Thymus (tissue), 11 donors: ENCODE measurements at regions not wholly inside any gene's neighbourhood (a gene's known extent, or its start where the extent isn't known, plus 50 kb on each side); places are given as distances from the start of the nearest gene placed in this dataset.
"Not testable (repeated sequence)": the region's sequence is repeated elsewhere in the genome, so short reads cannot be mapped to it uniquely, and the experiment has no call there.

Experiments
- DNase-seq, 9 donors: peaks; one replicate each; pipeline ENCODE4 v3.0.0-alpha.2; 2013; ENCODE audit warnings: low spot score in 9 of 9, low read depth in 6 of 9, missing footprints in 1 of 9
- H3K27ac ChIP-seq, 2 donors: one replicate each; pipeline ENCODE4 v1.5.1; 2013; ENCODE audit warnings: control low read depth in 1 of 2, low read depth in 1 of 2, low read length in 1 of 2, mild to moderate bottlenecking in 1 of 2, moderate library complexity in 1 of 2
- H3K27me3 ChIP-seq, 2 donors: one replicate each; pipeline ENCODE4 v1.5.1; 2013; ENCODE audit warnings: low read length in 1 of 2; ENCODE audit not compliant: control insufficient read depth in 2 of 2, insufficient read depth in 1 of 2
- H3K36me3 ChIP-seq, 2 donors: one replicate each; pipeline ENCODE4 v1.5.1; 2013; ENCODE audit warnings: low read length in 1 of 2, mild to moderate bottlenecking in 1 of 2, moderate library complexity in 1 of 2; ENCODE audit not compliant: control insufficient read depth in 2 of 2, insufficient read depth in 2 of 2
- H3K4me1 ChIP-seq, 2 donors: one replicate each; pipeline ENCODE4 v1.5.1; 2013; ENCODE audit warnings: low read length in 2 of 2; ENCODE audit not compliant: control insufficient read depth in 2 of 2, insufficient read depth in 2 of 2
- H3K4me3 ChIP-seq, 2 donors: one replicate each; pipeline ENCODE4 v1.5.1; 2013; ENCODE audit warnings: low read length in 2 of 2, control low read depth in 1 of 2, mild to moderate bottlenecking in 1 of 2
- H3K9me3 ChIP-seq, 2 donors: one replicate each; pipeline ENCODE4 v1.5.1; 2013; ENCODE audit warnings: low read length in 1 of 2, mild to moderate bottlenecking in 1 of 2; ENCODE audit not compliant: control insufficient read depth in 2 of 2, insufficient read depth in 1 of 2
- WGBS: extraction: QIAGEN DNeasy Blood & Tissue Kit; methylation state at CpG from one replicate; pipeline ENCODE4 v1.1.7; 2013; 5-methylcytosine and 5-hydroxymethylcytosine counted together
- donor health status: healthy.

GRCh38 chr17:63035271-63035670 lies 69.2 kb downstream of the TANC2 start:
- H3K27ac ChIP-seq: no peak overlapping the region
- no peaks in the 10 kb centered on the region for H3K9me3 ChIP-seq
- no peak for DNase-seq
- 96% methylated on average over 4 of the region's 4 CpGs for WGBS
- H3K4me3 ChIP-seq: no peak overlapping the region
- no peaks in the 10 kb centered on the region for H3K36me3 ChIP-seq
- H3K27me3 ChIP-seq: no peaks in the 10 kb centered on the region
- H3K4me1 ChIP-seq: no peaks in the 10 kb centered on the region

GRCh38 chr17:63035695-63036094 lies 69.7 kb downstream of the TANC2 start:
- H3K36me3 ChIP-seq: no peaks in the 10 kb centered on the region
- no peaks in the 10 kb centered on the region for H3K9me3 ChIP-seq
- H3K27ac ChIP-seq: no peak overlapping the region
- DNase-seq: peak in 1 of 9 donors; percentile 3
- H3K4me1 ChIP-seq: no peaks in the 10 kb centered on the region
- 42% methylated on average over 3 of the region's 3 CpGs for WGBS
- H3K27me3 ChIP-seq: no peaks in the 10 kb centered on the region
- H3K4me3 ChIP-seq: no peak overlapping the region

- no peak overlapping the region for H3K4me3 ChIP-seq
- no peaks in the 10 kb centered on the region for H3K9me3 ChIP-seq
- DNase-seq: peak in 5 of 9 donors; percentile 8 to 58 (median 26)
- no peaks in the 10 kb centered on the region for H3K4me1 ChIP-seq
- H3K27ac ChIP-seq: no peak overlapping the region
- no peaks in the 10 kb centered on the region for H3K36me3 ChIP-seq
- WGBS: 26% methylated on average over 4 of the region's 4 CpGs
- no peaks in the 10 kb centered on the region for H3K27me3 ChIP-seq
Measured at GRCh38 chr17:63039342-63039741, 73.3 kb downstream of the TANC2 start.

- no peak for DNase-seq
- H3K9me3 ChIP-seq: no peaks in the 10 kb centered on the region
- no peak overlapping the region for H3K27ac ChIP-seq
- no peaks in the 10 kb centered on the region for H3K4me1 ChIP-seq
- H3K27me3 ChIP-seq: no peaks in the 10 kb centered on the region
- H3K36me3 ChIP-seq: no peaks in the 10 kb centered on the region
- 88% methylated on average over 5 of the region's 5 CpGs for WGBS
- no peak overlapping the region for H3K4me3 ChIP-seq
Measured at GRCh38 chr17:63039899-63040602, 74.0 kb downstream of the TANC2 start.

- Histone ChIP-seq H3K4me3 (no peak overlapping the region), H3K27ac (no peak overlapping the region), H3K36me3 (no peaks in the 10 kb centered on the region), H3K27me3 (no peaks in the 10 kb centered on the region), H3K4me1 (no peaks in the 10 kb centered on the region), H3K9me3 (no peaks in the 10 kb centered on the region)
- DNase-seq: no peak
Measured at GRCh38 chr17:63040816-63041215, 74.8 kb downstream of the TANC2 start.

GRCh38 chr17:63041251-63041650 lies 75.2 kb downstream of the TANC2 start:
- Histone ChIP-seq H3K27me3 (no peaks in the 10 kb centered on the region), H3K4me3 (no peak overlapping the region), H3K4me1 (no peaks in the 10 kb centered on the region), H3K9me3 (no peaks in the 10 kb centered on the region), H3K27ac (no peak overlapping the region), H3K36me3 (no peaks in the 10 kb centered on the region)
- 98% methylated on average over 4 of the region's 4 CpGs for WGBS
- DNase-seq: no peak

GRCh38 chr17:63041722-63042121 lies 75.7 kb downstream of the TANC2 start:
- no peak overlapping the region for H3K27ac ChIP-seq
- no peaks in the 10 kb centered on the region for H3K36me3 ChIP-seq
- DNase-seq: no peak
- H3K4me3 ChIP-seq: no peak overlapping the region
- H3K27me3 ChIP-seq: no peaks in the 10 kb centered on the region
- no peaks in the 10 kb centered on the region for H3K9me3 ChIP-seq
- WGBS: 97% methylated on average over 2 of the region's 2 CpGs
- H3K4me1 ChIP-seq: no peaks in the 10 kb centered on the region

GRCh38 chr17:63042256-63042812 lies 76.3 kb downstream of the TANC2 start:
- no peak overlapping the region for H3K27ac ChIP-seq
- no peak for DNase-seq
- H3K4me1 ChIP-seq: no peaks in the 10 kb centered on the region
- WGBS: 70% methylated on average over 2 of the region's 2 CpGs
- H3K36me3 ChIP-seq: no peaks in the 10 kb centered on the region
- no peak overlapping the region for H3K4me3 ChIP-seq
- no peaks in the 10 kb centered on the region for H3K9me3 ChIP-seq
- H3K27me3 ChIP-seq: no peaks in the 10 kb centered on the region

- H3K36me3 ChIP-seq, DNase-seq, H3K27ac ChIP-seq, H3K4me3 ChIP-seq, H3K9me3 ChIP-seq, H3K4me1 ChIP-seq, H3K27me3 ChIP-seq: not testable (repeated sequence)
- WGBS: 96% methylated on average over 2 of the region's 2 CpGs
Measured at GRCh38 chr17:63057560-63057959, 91.5 kb downstream of the TANC2 start.
